NT2/D1 (cell line): ENCODE measurements at regions not wholly inside any gene's neighbourhood (a gene's known extent, or its start where the extent isn't known, plus 50 kb on each side); places are given as distances from the start of the nearest gene placed in this dataset.

Source experiments
- SUZ12 ChIP-seq: IDR thresholded peaks from 2 replicates; pipeline ENCODE4 v1.6.1; 2011; ENCODE audit not compliant: insufficient read length, insufficient read depth; ENCODE audit errors: extremely low read depth
- ZNF274 ChIP-seq: IDR thresholded peaks from 2 replicates; pipeline ENCODE4 v1.6.1; 2011; ENCODE audit warnings: mild to moderate bottlenecking, low read depth, low read length

DNA sequence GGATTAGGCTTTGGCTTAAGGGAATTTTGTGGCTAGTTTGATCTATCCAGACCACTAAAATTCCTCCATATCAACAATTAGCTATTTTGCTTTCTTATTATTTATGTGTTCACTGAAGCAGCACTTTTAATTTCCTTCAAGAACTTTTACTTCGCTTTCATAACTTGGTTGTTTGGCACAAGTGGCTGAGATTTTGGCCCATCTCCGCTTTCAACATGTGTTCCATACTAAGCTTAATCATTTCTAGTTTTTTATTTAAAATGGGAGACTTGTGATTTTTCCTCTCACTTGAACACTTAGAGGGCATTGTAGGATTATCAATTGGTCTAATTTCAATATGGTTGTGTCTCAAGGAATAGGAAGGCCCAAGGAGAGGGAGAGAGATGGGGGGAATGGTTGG is 102.4 kb upstream of the HSF2 start:
- TF ChIP-seq SUZ12 (no peak), ZNF274 (no peak)
